Cerebellar cortex (tissue), 1 donor: ENCODE measurements at regions not wholly inside any gene's neighbourhood (a gene's known extent, or its start where the extent isn't known, plus 50 kb on each side); places are given as distances from the start of the nearest gene placed in this dataset.

Experiments
- DNase-seq: peaks from one replicate; pipeline ENCODE4 v3.0.0-alpha.2; 2015; ENCODE audit warnings: low spot score

GRCh38 chr17:36756695-36757094 is 155.3 kb downstream of the MRM1 start:
- no peak for DNase-seq

DNA sequence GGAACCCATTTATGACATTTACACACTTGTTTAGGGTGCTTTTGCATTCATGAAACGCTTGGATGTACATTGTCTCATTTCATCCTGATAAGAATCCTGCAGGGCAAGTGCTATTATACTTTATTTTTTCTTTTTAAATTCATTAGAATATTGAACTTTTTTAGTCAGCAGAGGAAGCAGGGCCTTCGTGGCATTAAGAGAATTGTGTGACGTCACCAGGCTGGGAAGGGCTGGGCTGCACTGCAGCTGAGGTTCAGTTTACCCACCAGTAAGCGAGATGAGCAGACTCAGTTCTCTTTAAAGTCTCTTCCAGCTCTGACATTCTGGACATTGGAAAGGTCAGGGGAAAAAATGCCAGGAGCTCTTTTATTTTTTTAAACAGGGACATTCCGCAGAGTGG is 159.0 kb downstream of the MRM1 start:
- no peak for DNase-seq

GRCh38 chr17:36761203-36761950 is 160.0 kb downstream of the MRM1 start:
- DNase-seq = no peak

DNA sequence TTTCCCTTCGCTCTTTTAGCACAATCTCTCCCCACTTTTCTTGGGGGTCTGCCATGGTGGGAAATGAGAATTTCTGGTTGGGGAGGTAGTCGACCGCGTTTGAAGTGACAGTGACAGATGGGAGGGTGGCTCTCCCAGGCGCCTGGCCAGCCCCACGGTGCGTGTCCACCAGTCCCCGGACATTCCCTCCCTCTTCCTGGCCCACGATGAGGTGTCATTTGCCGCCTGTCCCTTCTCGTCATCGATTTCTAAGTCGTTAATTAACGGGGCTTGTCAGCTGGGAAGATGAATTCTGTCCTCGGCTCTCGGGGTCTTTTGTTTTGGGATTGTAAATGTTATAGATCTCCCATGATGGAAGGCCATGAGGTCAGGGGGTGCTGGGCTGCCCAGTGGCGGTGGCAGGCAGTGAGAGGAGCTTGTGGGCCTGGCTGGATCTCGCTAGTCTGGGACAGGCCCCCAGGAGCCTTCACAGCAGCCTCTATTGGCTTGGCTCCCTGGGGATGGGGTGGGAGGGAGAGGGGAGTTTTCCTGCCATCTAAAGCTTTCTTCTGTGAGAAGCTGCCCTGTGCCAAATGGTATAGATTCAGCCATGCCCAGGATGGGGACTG is 164.2 kb downstream of the MRM1 start:
- no peak for DNase-seq

GRCh38 chr17:36768394-36768793 is 167.0 kb downstream of the MRM1 start:
- DNase-seq = no peak

DNA sequence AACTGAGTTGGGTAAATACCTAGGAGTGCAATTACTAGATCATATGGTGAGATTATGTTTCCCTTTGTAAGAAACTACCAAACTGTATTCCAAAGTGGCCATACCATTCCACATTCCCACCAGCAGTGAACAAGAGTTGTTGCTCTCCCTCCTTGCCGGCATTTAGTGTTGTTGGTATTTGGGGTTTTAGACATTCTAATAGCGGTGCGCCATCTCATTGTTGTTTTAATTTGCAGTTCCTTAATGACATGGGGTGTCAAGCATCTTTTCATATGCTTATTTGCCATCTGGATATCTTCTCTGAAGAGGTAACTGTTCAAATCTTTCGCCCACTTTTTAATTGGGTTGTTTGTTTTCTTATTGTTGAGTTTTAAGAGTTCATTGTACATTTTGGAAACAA is 164.2 kb upstream of the LHX1 start:
- DNase-seq = no peak

DNA sequence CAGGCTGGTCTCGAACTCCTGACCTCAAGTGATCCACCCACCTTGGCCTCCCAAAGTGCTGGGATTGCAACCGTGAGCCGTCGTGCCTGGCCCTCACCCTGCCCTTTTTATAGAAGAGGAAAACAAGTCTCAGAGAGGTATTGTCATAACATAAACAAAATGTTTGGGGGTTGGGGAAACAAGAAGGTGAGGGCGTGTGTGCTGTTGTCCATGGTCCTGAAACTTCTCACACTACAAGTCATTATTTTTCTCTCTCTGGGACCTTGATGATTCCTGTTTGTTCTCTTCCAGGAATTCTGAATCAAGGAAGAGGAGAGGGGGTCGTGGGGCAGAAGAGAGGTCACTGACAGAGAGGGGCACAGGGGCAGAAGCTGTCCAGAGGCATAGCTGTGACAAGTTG is 160.2 kb upstream of the LHX1 start:
- no peak for DNase-seq

DNA sequence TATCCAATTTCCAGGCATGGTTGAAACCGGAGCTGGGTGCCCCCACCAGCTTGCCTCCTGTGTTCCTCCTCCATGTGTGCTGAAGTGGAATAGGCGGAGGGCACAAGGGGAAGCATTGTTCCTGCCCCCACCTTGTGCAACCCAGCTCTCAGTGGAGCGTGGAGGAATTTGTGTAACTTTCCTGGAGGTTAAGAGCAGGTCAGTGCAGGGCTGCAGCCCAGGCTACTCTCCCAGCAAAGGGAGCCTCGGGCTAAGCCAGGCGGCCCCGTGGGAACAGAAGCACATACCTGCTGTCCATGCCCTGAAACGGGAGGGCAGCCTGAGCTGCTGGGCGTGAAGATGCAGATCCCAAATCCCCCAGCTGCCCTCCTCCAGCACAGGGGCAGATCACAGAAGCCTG is 158.8 kb upstream of the LHX1 start:
- no peak for DNase-seq

GRCh38 chr17:36779550-36779949 is 157.7 kb upstream of the LHX1 start:
- DNase-seq = no peak

DNA sequence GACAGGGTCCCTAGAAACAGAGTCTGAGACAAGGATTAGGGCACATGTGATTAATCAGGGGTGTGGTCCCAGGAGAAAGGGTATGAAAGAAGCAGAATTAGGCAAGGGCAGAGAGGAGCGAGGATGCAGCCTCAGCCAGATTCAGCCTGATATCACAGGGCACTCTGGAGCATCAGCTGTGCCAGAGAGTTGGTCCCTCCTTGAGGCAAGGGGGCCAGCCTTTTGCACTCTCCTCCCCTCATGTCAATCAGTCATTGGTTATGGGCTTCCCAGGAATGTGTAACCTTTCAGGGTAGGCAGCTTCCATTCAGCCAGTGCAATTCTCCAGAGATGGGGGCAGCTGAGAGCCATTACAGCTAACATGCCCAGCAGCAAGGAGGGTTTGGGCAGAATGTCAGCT is 152.6 kb upstream of the LHX1 start:
- DNase-seq = no peak

- DNase-seq = no peak
Observed at GRCh38 chr17:36786867-36787266, 150.4 kb upstream of the LHX1 start.

- no peak for DNase-seq
Observed at GRCh38 chr17:36791150-36791941, 145.9 kb upstream of the LHX1 start.

DNA sequence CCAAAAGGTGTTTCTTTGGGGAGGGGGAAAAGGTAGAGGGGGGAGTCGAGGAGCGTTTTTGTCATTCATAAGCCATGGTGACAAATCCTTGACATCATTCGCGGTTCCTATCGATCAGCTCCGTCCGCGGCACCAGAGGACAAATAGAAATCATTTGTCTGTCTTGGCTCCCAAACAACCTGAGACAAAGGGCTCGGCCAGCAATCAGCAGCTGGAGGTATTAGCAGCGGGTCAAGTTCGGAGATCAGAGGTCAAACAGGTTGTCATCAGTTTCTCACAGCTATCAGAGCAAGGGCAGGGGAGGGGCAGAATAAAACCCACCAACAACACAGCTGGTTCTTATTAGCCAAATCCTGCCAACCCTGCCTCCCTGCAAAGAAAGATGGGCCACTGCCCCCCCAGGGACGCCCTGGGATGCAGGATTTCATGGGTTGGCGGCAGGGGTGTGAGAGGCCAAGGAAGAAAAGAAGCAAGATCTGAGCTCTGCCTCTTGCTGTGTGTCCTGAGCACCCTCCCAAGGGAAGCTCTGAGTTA is 145.3 kb upstream of the LHX1 start:
- DNase-seq = no peak

GRCh38 chr17:36792849-36793248 is 144.4 kb upstream of the LHX1 start:
- no peak for DNase-seq

- DNase-seq = no peak
Observed at GRCh38 chr17:36793976-36794375, 143.3 kb upstream of the LHX1 start.

DNA sequence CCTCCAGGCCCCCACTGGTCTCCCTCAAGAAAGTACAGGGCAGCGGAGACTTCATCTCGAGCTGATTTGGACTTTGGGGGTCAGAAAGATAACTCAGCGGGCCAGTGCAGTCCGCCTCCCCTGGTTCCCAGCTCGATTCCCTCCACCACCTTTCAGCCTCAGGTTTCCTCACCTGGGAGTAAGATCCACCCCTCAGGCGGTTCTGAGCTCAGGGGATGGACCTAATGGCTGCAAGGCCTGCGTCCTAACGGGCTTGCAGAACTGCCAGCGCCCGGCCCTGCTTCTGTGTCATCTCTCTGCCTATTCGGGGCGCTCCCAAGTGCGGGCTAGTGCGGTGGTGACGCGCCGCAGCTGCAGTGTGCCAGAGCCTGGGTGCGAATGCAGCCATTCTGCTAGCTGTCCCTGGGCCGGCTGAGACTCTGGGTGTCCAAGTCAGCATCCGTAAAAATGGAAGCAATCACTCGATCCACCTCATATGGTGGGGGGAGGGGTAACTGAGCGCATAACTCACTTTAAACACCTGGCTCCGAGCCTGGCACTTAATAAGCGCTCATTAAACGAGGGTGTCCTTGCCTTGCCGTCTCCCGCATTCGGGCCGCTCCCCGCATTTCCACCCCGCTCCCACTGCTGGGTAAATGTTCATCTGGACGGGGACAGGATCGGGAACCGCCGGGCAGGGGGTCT is 129.6 kb upstream of the LHX1 start:
- no peak for DNase-seq

GRCh38 chr17:36808180-36808661 is 129.1 kb upstream of the LHX1 start:
- peak; percentile 13 for DNase-seq

- DNase-seq = no peak
Observed at GRCh38 chr17:36812762-36813161, 124.5 kb upstream of the LHX1 start.

- no peak for DNase-seq
Observed at GRCh38 chr17:36813357-36813756, 123.9 kb upstream of the LHX1 start.

- no peak for DNase-seq
Observed at GRCh38 chr17:36813957-36814563, 123.2 kb upstream of the LHX1 start.

DNA sequence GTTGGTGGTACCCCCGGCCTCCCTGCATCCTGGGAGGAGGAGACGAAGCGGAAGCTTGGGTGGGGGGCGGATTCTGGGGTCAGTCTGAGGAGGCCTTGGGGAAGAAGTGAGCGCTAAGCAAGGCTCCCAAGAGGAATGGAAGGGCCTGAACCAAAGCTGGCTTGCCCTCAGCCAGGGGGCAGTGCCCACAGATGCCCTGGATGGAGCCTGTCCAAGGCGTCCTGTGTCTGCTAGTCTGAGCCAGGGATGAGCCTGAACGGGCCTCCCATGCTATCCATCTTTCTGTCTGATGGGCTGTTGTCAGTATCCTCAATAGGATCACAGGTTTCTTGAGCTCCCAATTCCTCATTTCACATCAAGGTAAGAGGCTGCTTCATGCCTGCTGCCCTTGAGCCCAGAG is 122.3 kb upstream of the LHX1 start:
- no peak for DNase-seq
